Thyroid gland (tissue), 4 donors: ENCODE measurements at regions not wholly inside any gene's neighbourhood (a gene's known extent, or its start where the extent isn't known, plus 50 kb on each side); places are given as distances from the start of the nearest gene placed in this dataset.

ENCODE experiments used
- DNase-seq, 2 donors: peaks; one replicate each; pipeline ENCODE4 v3.0.0-alpha.2; 2019
- H3K27ac ChIP-seq, 3 donors: fragments of 200-600 bp; sonication (generic); 1 replicate in 2 of 3; 2 replicates in 1 of 3; pipeline ENCODE4 v1.5.1; 2016 to 2019; ENCODE audit warnings: mild to moderate bottlenecking in 1 of 3, moderate library complexity in 1 of 3
- H3K27me3 ChIP-seq: fragments of 200-600 bp; sonication (generic); one replicate; pipeline ENCODE4 v1.5.1; 2019
- H3K36me3 ChIP-seq, 2 donors: fragments of 200-600 bp; sonication (generic); one replicate each; pipeline ENCODE4 v1.5.1; 2016 to 2019
- H3K4me1 ChIP-seq, 2 donors: fragments of 200-600 bp; sonication (generic); one replicate each; pipeline ENCODE4 v1.5.1; 2017 to 2019
- H3K4me3 ChIP-seq, 3 donors: fragments of 200-600 bp; sonication (generic); replicated peaks in 1 of 3; 1 replicate in 2 of 3; 2 replicates in 1 of 3; pipeline ENCODE4 v1.5.1; 2016; ENCODE audit warnings: mild to moderate bottlenecking in 1 of 3
- H3K9me3 ChIP-seq: fragments of 200-600 bp; sonication (generic); one replicate; pipeline ENCODE4 v1.5.1; 2017
- CTCF ChIP-seq, 6 experiments: fragments of 200-600 bp in 3 of 6; fragments of 450-650 bp in 3 of 6; sonication (generic) in 3 of 6; IDR thresholded peaks; one replicate each; pipeline ENCODE4 v1.5.1; 2016 to 2019; ENCODE audit warnings: antibody characterized with exemption in 6 of 6, mild to moderate bottlenecking in 2 of 6, inconsistent platforms in 1 of 6, moderate library complexity in 1 of 6
- POLR2A ChIP-seq, 2 donors: fragments of 450-650 bp; IDR thresholded peaks; one replicate each; pipeline ENCODE4 v1.6.1; 2017; ENCODE audit warnings: antibody characterized with exemption in 2 of 2, mild to moderate bottlenecking in 2 of 2, moderate library complexity in 1 of 2
- WGBS, 2 donors: methylation state at CpG; one replicate each; pipeline ENCODE4 v1.1.5; 2017; 5-methylcytosine and 5-hydroxymethylcytosine counted together
- intact Hi-C: fragments of 100-400 bp; cut with DNase I; formaldehyde crosslinking; loops from one replicate; pipeline ENCODE4 v1.15.1; 2023

- 70 to 75% methylated on average over 3 of the region's 3 CpGs for WGBS, 2 donors
These were observed 166.2 kb downstream of the ZNF365 start for GRCh38 chr10:62540389-62540788.

GRCh38 chr10:62541811-62542210 is 167.6 kb downstream of the ZNF365 start:
- intact Hi-C loops, result no loop called here

More at GRCh38 chr10:62540389-62540788, 166.2 kb downstream of the ZNF365 start:
- H3K9me3 ChIP-seq, result no peaks in the 10 kb centered on the region
- intact Hi-C loops, result no loop called here
- no peaks in the 10 kb centered on the region for H3K36me3 ChIP-seq
- H3K4me1 ChIP-seq, result no peaks in the 10 kb centered on the region
- no peak overlapping the region for H3K27ac ChIP-seq
- DNase-seq, result no peak
- H3K4me3 ChIP-seq, result no peak overlapping the region
- H3K27me3 ChIP-seq, result no peaks in the 10 kb centered on the region
- TF ChIP-seq CTCF (IDR thresholded peaks at IDR 0.05), result no peak
- no peak for TF ChIP-seq POLR2A (IDR thresholded peaks at IDR 0.05)

DNA sequence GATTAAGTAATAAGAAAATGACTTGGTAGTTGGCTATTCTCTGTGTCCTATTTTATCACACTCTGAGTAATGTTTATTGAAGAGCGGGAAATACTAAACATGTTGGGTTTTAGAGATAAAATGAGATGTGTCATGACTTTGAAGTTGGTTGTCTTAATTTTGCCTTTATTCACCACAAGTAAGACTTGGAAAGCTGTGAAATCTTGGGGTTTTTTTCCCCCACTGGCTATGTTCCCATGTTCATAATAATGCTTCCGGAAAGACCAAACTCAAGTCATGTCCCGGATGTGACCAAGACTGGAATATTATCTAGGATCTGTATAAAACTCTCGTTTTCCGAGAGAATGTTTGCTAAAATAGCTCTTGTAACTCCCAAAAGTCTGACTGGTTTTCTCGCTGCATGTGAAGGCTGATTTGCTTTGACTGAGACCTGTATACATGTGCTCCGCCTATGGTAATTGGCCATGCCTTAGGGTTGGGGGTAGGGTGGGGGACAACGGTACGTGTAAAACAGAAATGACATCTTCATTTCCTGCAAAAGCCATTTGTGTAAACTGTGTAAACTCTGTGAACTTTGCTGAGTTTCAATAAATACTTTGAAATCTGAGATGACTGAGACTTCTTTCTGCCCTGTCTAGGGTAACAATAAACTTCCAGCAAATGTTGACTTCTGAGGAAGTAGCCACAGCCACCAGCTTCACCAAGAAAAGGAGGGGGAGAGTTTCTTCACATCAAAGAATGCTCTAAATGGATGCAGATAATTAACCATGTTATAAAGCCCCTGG is 169.6 kb downstream of the ZNF365 start:
- H3K36me3 ChIP-seq, result no peaks in the 10 kb centered on the region
- no peak overlapping the region for H3K4me3 ChIP-seq
- TF ChIP-seq POLR2A (IDR thresholded peaks at IDR 0.05) (no peak), CTCF (IDR thresholded peaks at IDR 0.05) (no peak)
- no peaks in the 10 kb centered on the region for H3K27me3 ChIP-seq
- DNase-seq, result no peak
- no peak overlapping the region for H3K27ac ChIP-seq
- intact Hi-C loops, result no loop called here
- no peaks in the 10 kb centered on the region for H3K4me1 ChIP-seq
- H3K9me3 ChIP-seq, result no peaks in the 10 kb centered on the region
- WGBS, 2 donors, result 92 to 94% methylated on average over 9 of the region's 9 CpGs

More at GRCh38 chr10:62541811-62542210, 167.6 kb downstream of the ZNF365 start:
- Histone ChIP-seq H3K27ac (no peak overlapping the region), H3K9me3 (no peaks in the 10 kb centered on the region), H3K36me3 (no peaks in the 10 kb centered on the region), H3K27me3 (no peaks in the 10 kb centered on the region), H3K4me1 (no peaks in the 10 kb centered on the region), H3K4me3 (no peak overlapping the region)
- 52 to 75% methylated on average over 7 of the region's 7 CpGs for WGBS, 2 donors
- no peak for DNase-seq
- TF ChIP-seq POLR2A (IDR thresholded peaks at IDR 0.05) (no peak), CTCF (IDR thresholded peaks at IDR 0.05) (no peak)

DNA sequence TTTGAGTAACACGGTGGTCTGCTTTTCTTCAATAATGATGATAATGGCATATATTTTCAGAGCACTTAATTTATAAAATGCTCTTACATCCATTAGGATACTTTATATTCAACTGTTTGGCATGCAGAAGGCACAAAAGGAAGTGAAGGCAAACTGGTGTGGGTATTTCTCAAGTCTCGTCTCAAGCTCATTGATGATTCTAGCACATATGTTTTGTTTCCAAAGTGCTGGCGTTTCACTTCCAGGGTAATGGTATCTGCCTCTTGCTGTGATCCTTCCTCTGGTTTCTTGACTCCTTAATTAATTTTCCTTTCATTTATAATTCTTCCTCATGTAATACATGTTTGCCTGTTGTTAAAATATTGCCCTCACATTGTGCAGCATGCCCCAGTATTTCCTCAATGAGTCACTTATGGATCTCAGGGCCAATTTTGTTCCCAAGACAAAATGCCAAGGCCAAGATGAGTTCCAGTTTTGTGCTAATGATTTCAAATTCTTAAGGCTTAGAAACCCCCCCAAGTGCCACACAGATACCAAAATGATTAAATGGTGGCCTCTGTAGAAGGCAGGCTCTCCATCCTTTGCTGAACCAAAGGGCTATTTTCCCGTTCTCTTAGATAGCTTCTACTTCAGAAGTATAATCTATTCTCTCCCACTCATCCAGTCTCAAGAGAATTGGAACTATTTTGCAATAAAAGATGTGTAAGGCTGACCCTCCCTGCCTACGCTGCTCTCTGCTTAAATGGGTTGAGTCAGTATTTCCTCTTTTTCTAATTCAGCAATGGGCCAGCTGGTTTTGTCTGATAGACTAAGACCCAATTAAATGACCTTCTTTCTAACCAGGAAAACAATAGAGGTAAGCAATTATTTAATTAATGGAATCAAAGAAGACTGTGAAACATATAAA is 171.2 kb downstream of the ZNF365 start:
- Histone ChIP-seq H3K27me3 (no peaks in the 10 kb centered on the region), H3K9me3 (no peaks in the 10 kb centered on the region), H3K4me3 (no peak overlapping the region), H3K4me1 (no peaks in the 10 kb centered on the region), H3K36me3 (no peaks in the 10 kb centered on the region), H3K27ac (no peak overlapping the region)
- WGBS, 2 donors, result 77 to 85% methylated on average over 5 of the region's 5 CpGs
- TF ChIP-seq CTCF (IDR thresholded peaks at IDR 0.05) (no peak), POLR2A (IDR thresholded peaks at IDR 0.05) (no peak)
- DNase-seq, result no peak
- intact Hi-C loops, result no loop called here

DNA sequence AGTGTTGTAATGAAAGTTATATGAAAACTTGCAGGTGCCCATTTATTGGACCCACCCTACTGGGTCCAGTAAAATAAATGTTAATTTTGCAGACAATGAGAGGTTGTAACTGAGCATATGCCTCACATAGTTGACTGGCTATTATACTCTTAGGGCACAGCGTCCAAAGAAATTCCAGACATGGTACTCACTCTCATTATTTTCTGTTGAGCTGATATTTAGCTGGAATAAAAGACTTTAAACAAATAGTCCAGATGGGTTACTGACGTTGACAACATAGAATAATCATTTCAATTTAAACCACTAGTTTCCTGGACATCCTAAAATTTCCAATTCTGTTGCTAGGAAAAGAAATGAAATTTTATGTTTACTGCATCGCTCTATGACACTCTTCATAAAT is 174.5 kb downstream of the ZNF365 start:
- Histone ChIP-seq H3K4me3 (no peak overlapping the region), H3K9me3 (no peaks in the 10 kb centered on the region), H3K4me1 (no peaks in the 10 kb centered on the region), H3K27me3 (no peaks in the 10 kb centered on the region), H3K27ac (no peak overlapping the region), H3K36me3 (no peaks in the 10 kb centered on the region)
- 82 to 88% methylated on average over 3 of the region's 3 CpGs for WGBS, 2 donors
- intact Hi-C loops, result no loop called here
- TF ChIP-seq POLR2A (IDR thresholded peaks at IDR 0.05) (no peak), CTCF (IDR thresholded peaks at IDR 0.05) (no peak)
- no peak for DNase-seq
